SK-N-MC (cell line): ENCODE measurements at regions not wholly inside any gene's neighbourhood (a gene's known extent, or its start where the extent isn't known, plus 50 kb on each side); places are given as distances from the start of the nearest gene placed in this dataset.
A peak's percentile ranks its signal among the peaks of the same experiment; 100 is the strongest.

ENCODE experiments used
- DNase-seq: peaks from one replicate; pipeline ENCODE4 v3.0.0-alpha.2; 2011; ENCODE audit warnings: low read depth, low spot score
- H3K27ac ChIP-seq: fragments of 200-600 bp; sonication (generic); 2 replicates; pipeline ENCODE4 v1.5.1; 2016; ENCODE audit warnings: mixed run types
- H3K36me3 ChIP-seq: fragments of 200-600 bp; sonication (generic); 2 replicates; pipeline ENCODE4 v1.6.1; 2017; ENCODE audit warnings: antibody characterized with exemption, low read length, mixed read lengths; ENCODE audit not compliant: insufficient read depth
- H3K4me3 ChIP-seq: fragments of 200-600 bp; sonication (generic); 2 replicates; pipeline ENCODE4 v1.5.1; 2016
- H3K9ac ChIP-seq: fragments of 200-600 bp; sonication (generic); 2 replicates; pipeline ENCODE4 v1.8.0; 2017; ENCODE audit warnings: mixed run types, mixed read lengths; ENCODE audit not compliant: insufficient read length
- H3K9me3 ChIP-seq: fragments of 200-600 bp; sonication (generic); 2 replicates; pipeline ENCODE4 v1.6.1; 2017; ENCODE audit warnings: low read depth, mild to moderate bottlenecking, antibody characterized with exemption, low read length, moderate library complexity, mixed read lengths
- EZH2 ChIP-seq: fragments of 200-600 bp; sonication (generic); IDR thresholded peaks from one replicate; pipeline ENCODE4 v1.6.1; 2017; ENCODE audit warnings: antibody characterized with exemption
- FOXP2 ChIP-seq: optimal IDR thresholded peaks from 2 replicates; pipeline ENCODE3; 2011; ENCODE audit warnings: mild to moderate bottlenecking, moderate library complexity; ENCODE audit not compliant: insufficient read depth; ENCODE audit errors: extremely low read length, control extremely low read depth
- POLR2AphosphoS5 ChIP-seq: IDR thresholded peaks from 2 replicates; pipeline ENCODE4 v1.6.1; 2012; ENCODE audit warnings: mild to moderate bottlenecking, low read depth, low read length, borderline replicate concordance

GRCh38 chr6:56381801-56382251 is 134.4 kb upstream of the COL21A1 start:
- H3K36me3 ChIP-seq: no peaks in the 10 kb centered on the region
- H3K4me3 ChIP-seq: no peak overlapping the region
- no peak for DNase-seq
- no peak overlapping the region for H3K9ac ChIP-seq
- TF ChIP-seq EZH2: no peak
- TF ChIP-seq FOXP2: no peak
- TF ChIP-seq POLR2AphosphoS5: no peak
- H3K9me3 ChIP-seq: no peaks in the 10 kb centered on the region
- no peak overlapping the region for H3K27ac ChIP-seq

DNA sequence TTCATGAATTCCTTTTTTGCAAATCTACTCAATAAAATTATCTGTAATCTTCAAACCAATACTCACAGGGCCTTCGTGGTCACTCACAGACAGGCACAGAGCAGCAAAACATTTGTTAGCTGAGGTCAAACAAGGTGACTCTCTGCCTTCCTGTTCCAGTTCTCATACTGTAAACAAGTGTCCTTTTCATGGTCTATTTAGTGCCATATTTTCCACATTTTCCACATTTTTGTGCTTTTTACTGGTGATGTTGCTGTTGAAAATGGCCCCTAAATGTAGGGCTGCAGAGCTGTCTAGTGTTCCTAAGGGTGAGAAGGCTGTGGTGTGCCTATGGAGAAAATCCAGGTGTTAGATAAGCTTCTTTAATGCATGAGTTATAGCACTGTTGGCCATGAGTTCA is 133.1 kb upstream of the COL21A1 start:
- Histone ChIP-seq H3K36me3 (no peaks in the 10 kb centered on the region), H3K4me3 (no peak overlapping the region), H3K9me3 (no peaks in the 10 kb centered on the region), H3K9ac (no peak overlapping the region), H3K27ac (no peak overlapping the region)
- no peak for TF ChIP-seq FOXP2
- TF ChIP-seq POLR2AphosphoS5: no peak
- TF ChIP-seq EZH2: no peak
- no peak for DNase-seq

DNA sequence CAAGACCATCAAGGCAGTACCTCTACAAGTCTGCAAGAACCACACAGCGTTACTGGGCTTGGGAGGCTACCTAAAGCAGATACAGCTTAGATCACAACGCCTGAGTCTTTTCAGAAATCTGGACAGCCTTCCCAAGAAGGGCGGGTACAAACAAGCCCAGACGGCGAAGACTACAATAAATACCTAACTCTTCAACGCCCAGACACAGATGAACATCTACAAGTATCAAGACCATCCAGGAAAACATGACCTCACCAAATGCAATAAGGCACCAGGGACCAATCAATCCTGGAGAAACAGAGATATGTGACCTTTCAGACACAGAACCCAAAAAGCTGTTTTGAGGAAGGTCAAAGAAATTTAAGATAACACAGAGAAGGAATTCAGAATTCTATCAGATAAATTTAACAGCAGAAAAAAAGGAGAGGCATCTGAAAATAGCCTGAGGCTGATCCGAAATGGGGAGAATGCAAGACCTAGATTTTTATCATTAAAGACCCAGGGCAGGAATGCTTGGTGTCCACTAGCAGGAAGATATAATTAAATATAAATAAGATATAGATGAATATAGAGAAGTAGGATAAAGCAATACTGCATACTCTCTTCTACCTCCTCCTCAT is 131.7 kb upstream of the COL21A1 start:
- Histone ChIP-seq H3K27ac (no peak overlapping the region), H3K9ac (no peak overlapping the region), H3K4me3 (no peak overlapping the region), H3K9me3 (no peaks in the 10 kb centered on the region), H3K36me3 (no peaks in the 10 kb centered on the region)
- no peak for TF ChIP-seq POLR2AphosphoS5
- no peak for TF ChIP-seq EZH2
- TF ChIP-seq FOXP2: no peak
- no peak for DNase-seq

DNA sequence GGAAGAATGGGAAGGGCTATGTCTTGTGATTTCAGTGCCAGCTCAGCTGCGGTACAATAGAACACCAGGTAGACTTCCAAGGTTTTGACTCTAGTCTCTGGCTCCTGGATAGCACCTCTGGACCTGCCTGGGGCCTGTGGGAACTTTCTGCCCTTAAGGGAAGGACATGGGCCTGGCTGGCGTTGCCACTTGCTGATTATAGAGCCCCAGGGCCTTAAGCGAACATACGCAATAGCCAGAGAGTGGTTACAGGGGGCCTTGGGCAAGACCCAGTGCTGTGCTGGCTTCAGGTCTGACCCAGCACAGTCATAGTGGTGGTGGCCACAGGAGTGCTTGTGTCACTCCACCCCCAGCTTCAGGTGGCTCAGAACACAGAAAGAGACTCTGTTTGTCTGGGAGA is 131.1 kb upstream of the COL21A1 start:
- Histone ChIP-seq H3K27ac (no peak overlapping the region), H3K4me3 (no peak overlapping the region), H3K36me3 (no peaks in the 10 kb centered on the region), H3K9me3 (no peaks in the 10 kb centered on the region), H3K9ac (no peak overlapping the region)
- DNase-seq: no peak
- TF ChIP-seq FOXP2 (no peak), EZH2 (no peak), POLR2AphosphoS5 (no peak)

DNA sequence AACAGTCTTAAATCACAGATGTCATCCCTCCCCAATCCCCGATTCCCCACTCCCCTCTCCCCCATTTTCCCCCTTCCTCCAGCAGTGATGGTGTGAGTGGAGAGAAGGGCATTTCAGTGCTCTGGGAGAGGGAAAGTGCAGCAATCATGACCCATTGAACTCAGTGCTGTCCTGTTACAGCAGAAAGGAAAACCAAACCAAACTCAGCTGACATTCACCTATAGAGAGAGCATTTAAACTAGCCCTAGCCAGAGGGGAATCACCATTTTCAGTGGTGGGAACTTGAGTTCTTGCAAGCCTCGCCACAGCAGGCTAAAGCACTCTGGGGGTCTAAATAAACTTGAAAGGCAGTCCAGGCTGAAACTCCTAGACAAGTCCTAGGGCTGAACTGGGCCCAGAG is 129.9 kb upstream of the COL21A1 start:
- no peak overlapping the region for H3K27ac ChIP-seq
- TF ChIP-seq POLR2AphosphoS5 (no peak), EZH2 (no peak), FOXP2 (no peak)
- no peaks in the 10 kb centered on the region for H3K9me3 ChIP-seq
- H3K36me3 ChIP-seq: no peaks in the 10 kb centered on the region
- no peak overlapping the region for H3K9ac ChIP-seq
- no peak for DNase-seq
- no peak overlapping the region for H3K4me3 ChIP-seq

DNA sequence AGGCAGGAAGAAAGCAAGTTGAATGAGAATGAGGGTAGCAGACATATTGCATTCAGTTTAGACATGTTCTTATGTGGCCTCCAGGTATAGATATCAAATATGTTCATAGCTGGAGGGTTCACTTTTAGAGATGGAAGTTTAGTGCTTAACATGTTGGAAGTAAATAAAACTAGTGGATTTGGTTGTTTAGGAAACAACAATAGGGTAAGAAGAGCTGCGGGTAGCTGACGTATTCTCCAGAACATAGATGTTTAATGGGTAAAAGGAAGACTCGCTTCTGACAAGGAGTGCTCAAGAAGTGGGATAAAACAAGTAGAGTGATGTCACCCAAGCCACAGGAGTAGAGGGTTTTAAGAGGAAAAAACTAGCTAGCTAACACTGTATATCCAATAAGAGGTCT is 128.4 kb upstream of the COL21A1 start:
- no peak overlapping the region for H3K27ac ChIP-seq
- no peak for TF ChIP-seq FOXP2
- no peak overlapping the region for H3K9ac ChIP-seq
- H3K36me3 ChIP-seq: no peaks in the 10 kb centered on the region
- DNase-seq: no peak
- H3K9me3 ChIP-seq: no peaks in the 10 kb centered on the region
- no peak overlapping the region for H3K4me3 ChIP-seq

DNA sequence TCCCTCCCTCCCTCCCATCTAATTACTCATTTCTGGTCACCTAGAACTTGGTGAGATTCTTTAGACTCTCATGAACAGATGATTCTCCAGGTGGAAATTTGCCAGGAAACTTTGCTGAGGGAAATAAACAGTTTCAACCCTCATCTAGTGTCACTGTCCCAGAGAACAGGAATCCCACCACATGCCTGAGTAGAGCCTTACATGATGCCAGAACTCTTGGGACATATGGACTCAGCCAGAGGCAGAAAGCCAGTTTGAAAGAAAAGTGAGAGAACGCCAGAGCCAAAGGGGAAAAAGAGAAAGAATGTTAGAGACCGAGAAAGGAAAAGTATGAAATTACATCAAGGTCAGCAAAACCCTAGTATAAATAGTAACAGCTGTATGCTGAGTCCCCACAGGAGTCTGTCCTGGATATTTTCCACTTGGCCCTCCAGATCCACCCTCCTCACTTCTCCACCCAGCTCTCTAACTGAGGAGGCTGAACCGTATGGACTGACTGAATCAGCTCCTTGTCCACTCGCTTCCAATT is 127.5 kb upstream of the COL21A1 start:
- no peak overlapping the region for H3K9ac ChIP-seq
- TF ChIP-seq FOXP2 (no peak), EZH2 (no peak), POLR2AphosphoS5 (no peak)
- no peak for DNase-seq
- H3K36me3 ChIP-seq: no peaks in the 10 kb centered on the region
- H3K27ac ChIP-seq: no peak overlapping the region
- H3K4me3 ChIP-seq: no peak overlapping the region
- H3K9me3 ChIP-seq: no peaks in the 10 kb centered on the region

- H3K36me3 ChIP-seq: no peaks in the 10 kb centered on the region
- no peak overlapping the region for H3K4me3 ChIP-seq
- H3K9ac ChIP-seq: no peak overlapping the region
- TF ChIP-seq POLR2AphosphoS5: no peak
- TF ChIP-seq FOXP2: no peak
- TF ChIP-seq EZH2: no peak
- no peak overlapping the region for H3K27ac ChIP-seq
- no peak for DNase-seq
- H3K9me3 ChIP-seq: no peaks in the 10 kb centered on the region
Measured at GRCh38 chr6:56372406-56372995, 125.1 kb upstream of the COL21A1 start.

- TF ChIP-seq POLR2AphosphoS5 (no peak), FOXP2 (no peak), EZH2 (no peak)
- Histone ChIP-seq H3K36me3 (no peaks in the 10 kb centered on the region), H3K9me3 (no peaks in the 10 kb centered on the region), H3K4me3 (no peak overlapping the region; the same call in 1 of the 2 replicates), H3K27ac (0 out of 2 replicates have a peak overlapping the region, but pooled peaks have one; percentile 10), H3K9ac (no peak overlapping the region)
- no peak for DNase-seq
Measured at GRCh38 chr6:56370561-56371211, 123.3 kb upstream of the COL21A1 start.
